Body of pancreas (tissue), 4 donors: ENCODE measurements at regions not wholly inside any gene's neighbourhood (a gene's known extent, or its start where the extent isn't known, plus 50 kb on each side); places are given as distances from the start of the nearest gene placed in this dataset.

Experiments used
- CTCF ChIP-seq, 7 experiments: fragments of 450-650 bp in 4 of 7; fragments of 200-600 bp in 3 of 7; sonication (generic) in 3 of 7; IDR thresholded peaks; one replicate each; pipeline ENCODE4 v1.5.1; 2016 to 2019; ENCODE audit warnings: antibody characterized with exemption in 7 of 7
- POLR2A ChIP-seq, 3 donors: fragments of 450-650 bp; IDR thresholded peaks; one replicate each; pipeline ENCODE4 v1.6.1; 2016; ENCODE audit warnings: antibody characterized with exemption in 3 of 3, mild to moderate bottlenecking in 2 of 3

DNA sequence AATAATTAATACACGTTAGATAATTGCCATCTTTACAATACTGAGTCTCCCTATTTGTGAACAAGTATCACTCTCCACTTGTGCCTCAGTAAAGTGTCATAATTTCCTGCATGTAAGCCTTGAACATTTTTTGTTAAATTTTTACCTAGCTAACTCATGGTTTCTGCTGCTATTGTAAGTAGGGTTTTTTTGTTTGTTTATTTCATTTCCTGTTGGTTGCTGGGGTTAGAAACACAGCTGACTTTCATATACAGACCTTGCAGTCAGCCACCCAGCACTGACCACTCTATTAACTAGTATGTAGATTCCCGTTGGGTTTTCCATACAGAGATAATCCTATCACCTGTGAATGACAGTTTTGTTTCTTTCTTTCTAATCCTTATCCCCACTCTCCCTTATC, 133.3 kb downstream of the MPP7 start:
- no peak for TF ChIP-seq CTCF (IDR thresholded peaks at IDR 0.05)
- TF ChIP-seq POLR2A (IDR thresholded peaks at IDR 0.05): no peak
